ENCODE measurements at regions not wholly inside any gene's neighbourhood (a gene's known extent, or its start where the extent isn't known, plus 50 kb on each side); places are given as distances from the start of the nearest gene placed in this dataset.

DNA sequence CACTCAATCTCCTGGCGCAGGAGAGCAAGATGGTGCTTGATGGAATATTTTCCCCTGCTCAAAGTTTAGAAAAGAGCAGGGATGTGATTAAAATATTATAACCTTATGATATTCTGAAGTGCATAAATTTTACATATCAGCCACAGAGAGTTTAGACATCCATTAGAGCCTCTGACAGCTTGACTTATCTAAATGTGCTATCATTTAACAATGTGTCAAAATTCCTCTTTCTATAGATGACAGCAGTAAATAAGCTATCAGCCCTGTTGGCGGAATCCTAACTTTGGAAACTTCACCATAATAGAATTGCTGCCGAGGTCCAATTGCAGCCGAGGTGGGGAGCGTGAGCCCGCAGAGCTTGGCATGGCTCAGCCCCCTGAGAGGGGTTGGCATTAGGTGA, 117.7 kb upstream of the MYL2 start:
- no peak for TF ChIP-seq POLR2A (IDR thresholded peaks at IDR 0.05)
- TF ChIP-seq, protein P1, sequence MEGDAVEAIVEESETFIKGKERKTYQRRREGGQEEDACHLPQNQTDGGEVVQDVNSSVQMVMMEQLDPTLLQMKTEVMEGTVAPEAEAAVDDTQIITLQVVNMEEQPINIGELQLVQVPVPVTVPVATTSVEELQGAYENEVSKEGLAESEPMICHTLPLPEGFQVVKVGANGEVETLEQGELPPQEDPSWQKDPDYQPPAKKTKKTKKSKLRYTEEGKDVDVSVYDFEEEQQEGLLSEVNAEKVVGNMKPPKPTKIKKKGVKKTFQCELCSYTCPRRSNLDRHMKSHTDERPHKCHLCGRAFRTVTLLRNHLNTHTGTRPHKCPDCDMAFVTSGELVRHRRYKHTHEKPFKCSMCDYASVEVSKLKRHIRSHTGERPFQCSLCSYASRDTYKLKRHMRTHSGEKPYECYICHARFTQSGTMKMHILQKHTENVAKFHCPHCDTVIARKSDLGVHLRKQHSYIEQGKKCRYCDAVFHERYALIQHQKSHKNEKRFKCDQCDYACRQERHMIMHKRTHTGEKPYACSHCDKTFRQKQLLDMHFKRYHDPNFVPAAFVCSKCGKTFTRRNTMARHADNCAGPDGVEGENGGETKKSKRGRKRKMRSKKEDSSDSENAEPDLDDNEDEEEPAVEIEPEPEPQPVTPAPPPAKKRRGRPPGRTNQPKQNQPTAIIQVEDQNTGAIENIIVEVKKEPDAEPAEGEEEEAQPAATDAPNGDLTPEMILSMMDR (IDR thresholded peaks at IDR 0.05) = no peak

All from ovary (tissue), 3 donors.